GM21528 (cell line): ENCODE measurements at regions not wholly inside any gene's neighbourhood (a gene's known extent, or its start where the extent isn't known, plus 50 kb on each side); places are given as distances from the start of the nearest gene placed in this dataset.

Experiments
- ATAC-seq: cut with Tn5 transposase; IDR thresholded peaks from one replicate; pipeline ENCODE4 v1.9.1; 2021; ENCODE audit warnings: mild to moderate bottlenecking, moderate library complexity; ENCODE audit not compliant: unreplicated experiment, low FRiP score

GRCh38 chr6:147060636-147061035 is 143.6 kb upstream of the STXBP5 start:
- no peak for ATAC-seq

GRCh38 chr6:147061252-147061651 is 143.0 kb upstream of the STXBP5 start:
- no peak for ATAC-seq

GRCh38 chr6:147063469-147064031 is 140.7 kb upstream of the STXBP5 start:
- ATAC-seq = no peak

- no peak for ATAC-seq
These were observed 138.4 kb upstream of the STXBP5 start for GRCh38 chr6:147065786-147066185.

GRCh38 chr6:147067184-147067583 is 137.0 kb upstream of the STXBP5 start:
- no peak for ATAC-seq

GRCh38 chr6:147071776-147072175 is 132.4 kb upstream of the STXBP5 start:
- ATAC-seq = no peak

GRCh38 chr6:147075381-147075780 is 128.8 kb upstream of the STXBP5 start:
- no peak for ATAC-seq

GRCh38 chr6:147077251-147077650 is 127.0 kb upstream of the STXBP5 start:
- ATAC-seq = no peak

- ATAC-seq = no peak
These were observed 126.1 kb upstream of the STXBP5 start for GRCh38 chr6:147078106-147078505.

GRCh38 chr6:147078602-147079001 is 125.6 kb upstream of the STXBP5 start:
- ATAC-seq = no peak

GRCh38 chr6:147080225-147080624 is 124.0 kb upstream of the STXBP5 start:
- ATAC-seq = no peak

GRCh38 chr6:147081076-147081609 is 123.1 kb upstream of the STXBP5 start:
- no peak for ATAC-seq

GRCh38 chr6:147087641-147088040 is 116.6 kb upstream of the STXBP5 start:
- ATAC-seq = no peak

- no peak for ATAC-seq
These were observed 115.4 kb upstream of the STXBP5 start for GRCh38 chr6:147088861-147089260.

- ATAC-seq = no peak
These were observed 108.9 kb upstream of the STXBP5 start for GRCh38 chr6:147095316-147095715.

- ATAC-seq = no peak
These were observed 104.2 kb upstream of the STXBP5 start for GRCh38 chr6:147099974-147100373.

- ATAC-seq = no peak
These were observed 101.2 kb upstream of the STXBP5 start for GRCh38 chr6:147103007-147103406.

- ATAC-seq = no peak
These were observed 100.5 kb upstream of the STXBP5 start for GRCh38 chr6:147103694-147104093.

- no peak for ATAC-seq
These were observed 98.4 kb upstream of the STXBP5 start for GRCh38 chr6:147105786-147106185.

GRCh38 chr6:147106759-147107401 is 97.3 kb upstream of the STXBP5 start:
- no peak for ATAC-seq

- no peak for ATAC-seq
These were observed 95.8 kb upstream of the STXBP5 start for GRCh38 chr6:147108259-147108910.

GRCh38 chr6:147109707-147110106 is 94.5 kb upstream of the STXBP5 start:
- no peak for ATAC-seq
